GM03348 (cell line): ENCODE measurements at regions not wholly inside any gene's neighbourhood (a gene's known extent, or its start where the extent isn't known, plus 50 kb on each side); places are given as distances from the start of the nearest gene placed in this dataset.
"Not testable (repeated sequence)": the region's sequence is repeated elsewhere in the genome, so short reads cannot be mapped to it uniquely, and the experiment has no call there.

Source experiments
- DNase-seq: peaks from one replicate; pipeline ENCODE4 v3.0.0; 2012; ENCODE audit warnings: low spot score

- no peak for DNase-seq
These were observed 94.0 kb upstream of the HS3ST2 start for GRCh38 chr16:22719945-22720344.

- DNase-seq = peak; percentile 42
These were observed 92.4 kb upstream of the HS3ST2 start for GRCh38 chr16:22721511-22722100.

- DNase-seq = not testable (repeated sequence)
These were observed 91.1 kb upstream of the HS3ST2 start for GRCh38 chr16:22722551-22723541.

- DNase-seq = no peak
These were observed 87.1 kb upstream of the HS3ST2 start for GRCh38 chr16:22726868-22727267.

GRCh38 chr16:22727285-22728166 lies 86.4 kb upstream of the HS3ST2 start:
- DNase-seq = no peak

DNA sequence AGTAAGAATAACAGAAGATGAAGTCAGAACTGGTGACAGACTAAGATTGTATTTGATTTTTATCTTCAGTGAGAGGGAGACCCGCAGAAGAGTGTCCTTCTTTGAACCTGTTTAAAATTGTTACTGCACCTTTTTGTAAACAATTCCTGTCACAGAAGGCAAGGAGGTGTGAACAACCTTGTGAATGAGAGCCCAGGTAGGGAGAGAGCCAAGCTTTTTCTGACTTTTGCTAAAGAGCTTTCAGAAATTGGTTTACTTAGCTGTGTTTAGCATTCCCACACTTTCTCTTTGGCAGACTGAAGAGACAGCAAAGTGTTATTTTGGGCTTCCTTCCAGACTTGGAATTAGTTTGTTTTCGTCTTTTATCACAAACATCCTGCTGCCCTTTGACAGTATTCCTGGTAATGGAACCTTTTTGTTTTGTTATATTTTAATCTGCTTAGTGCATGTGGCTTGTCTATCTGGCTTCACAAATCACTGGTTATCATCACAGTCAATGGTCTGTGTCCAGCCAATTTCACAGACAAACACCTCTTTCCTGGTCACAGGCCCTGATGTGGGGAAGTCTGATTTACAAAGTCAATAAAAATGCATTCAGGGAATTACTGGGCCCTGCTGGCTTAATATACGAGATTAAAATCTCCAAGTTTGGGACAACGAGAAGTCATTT lies 85.7 kb upstream of the HS3ST2 start:
- no peak for DNase-seq

DNA sequence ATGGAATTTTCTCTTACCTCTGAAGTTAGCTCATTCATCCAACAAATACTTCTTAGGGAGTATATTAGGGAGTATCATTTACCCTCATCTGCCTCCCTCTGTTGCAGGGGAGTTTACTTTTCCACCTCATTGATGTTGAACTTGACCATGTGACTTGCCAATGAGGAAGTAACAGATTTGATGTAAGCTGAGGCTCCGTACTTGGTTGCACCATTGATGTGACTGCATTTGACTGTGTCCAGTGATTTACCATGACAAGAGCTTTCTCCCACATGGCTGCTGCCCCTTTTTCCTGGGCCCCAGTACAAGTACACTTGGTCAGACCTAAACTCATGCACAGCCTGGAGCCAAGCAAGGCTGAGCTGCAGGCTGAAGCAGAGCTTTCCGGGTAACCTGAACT lies 81.6 kb upstream of the HS3ST2 start:
- no peak for DNase-seq

GRCh38 chr16:22732959-22733358 lies 81.0 kb upstream of the HS3ST2 start:
- no peak for DNase-seq

- DNase-seq = no peak
These were observed 79.6 kb upstream of the HS3ST2 start for GRCh38 chr16:22734368-22734767.

DNA sequence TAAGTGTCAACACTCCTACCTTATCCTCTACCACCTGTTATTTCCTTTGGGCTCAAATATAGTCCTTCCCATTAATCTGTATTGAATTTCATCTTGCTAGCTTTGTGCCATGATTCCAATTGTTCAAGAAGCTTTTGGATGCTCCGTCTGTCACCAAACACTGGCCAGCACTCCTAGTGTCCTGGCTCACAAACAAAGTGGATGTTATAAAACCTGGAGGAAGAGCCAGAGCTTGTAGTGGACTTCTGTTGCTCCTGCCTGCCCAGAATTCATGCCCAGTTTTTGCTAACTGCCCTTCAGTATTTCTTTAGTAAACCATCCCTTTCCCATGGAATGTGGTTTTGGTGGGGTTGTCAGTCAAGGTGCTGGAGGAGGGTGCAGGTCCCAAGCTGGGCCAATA lies 77.2 kb upstream of the HS3ST2 start:
- DNase-seq = no peak

DNA sequence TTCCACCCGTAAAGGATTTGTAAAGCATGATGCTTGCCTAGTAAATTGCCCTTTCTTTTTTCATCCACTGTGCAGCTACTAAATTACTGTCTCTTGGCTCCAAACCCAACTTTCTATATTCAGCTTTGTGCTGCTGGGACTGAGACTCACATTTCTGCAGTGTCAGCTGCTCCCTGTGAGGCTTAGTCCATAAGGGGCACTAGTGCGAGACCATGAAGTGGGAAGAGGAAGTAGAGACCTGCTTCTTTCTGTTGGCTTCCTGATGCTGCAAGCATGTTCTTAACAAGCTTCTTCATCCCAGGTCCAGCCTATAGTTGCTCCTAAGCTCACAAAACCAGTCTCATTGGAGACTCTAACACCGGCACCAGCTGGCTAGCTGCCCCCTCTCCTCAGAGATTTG lies 74.9 kb upstream of the HS3ST2 start:
- no peak for DNase-seq

- DNase-seq = no peak
These were observed 70.6 kb upstream of the HS3ST2 start for GRCh38 chr16:22743401-22743800.

- DNase-seq = no peak
These were observed 62.8 kb upstream of the HS3ST2 start for GRCh38 chr16:22751104-22751667.

GRCh38 chr16:22751685-22752084 lies 62.3 kb upstream of the HS3ST2 start:
- no peak for DNase-seq

DNA sequence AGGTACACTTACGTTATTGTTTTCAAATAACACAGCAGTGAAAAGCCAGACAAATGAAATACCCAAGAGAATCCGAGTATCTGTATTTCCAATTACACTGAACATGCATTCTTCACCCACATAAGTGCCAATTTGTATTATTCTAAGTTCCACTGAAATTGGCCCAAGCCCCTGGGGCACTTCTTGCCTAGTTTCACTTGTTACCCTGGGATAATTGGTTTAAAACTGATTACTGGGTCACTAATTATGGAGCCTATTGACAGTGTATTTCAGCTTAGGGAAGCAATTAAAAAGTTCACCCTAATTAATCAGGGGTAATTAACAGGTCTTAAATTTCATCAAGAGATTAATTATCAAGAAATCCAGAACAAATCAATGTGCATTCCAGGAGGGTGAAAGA lies 60.5 kb upstream of the HS3ST2 start:
- DNase-seq = no peak

GRCh38 chr16:22754577-22754976 lies 59.4 kb upstream of the HS3ST2 start:
- DNase-seq = no peak

DNA sequence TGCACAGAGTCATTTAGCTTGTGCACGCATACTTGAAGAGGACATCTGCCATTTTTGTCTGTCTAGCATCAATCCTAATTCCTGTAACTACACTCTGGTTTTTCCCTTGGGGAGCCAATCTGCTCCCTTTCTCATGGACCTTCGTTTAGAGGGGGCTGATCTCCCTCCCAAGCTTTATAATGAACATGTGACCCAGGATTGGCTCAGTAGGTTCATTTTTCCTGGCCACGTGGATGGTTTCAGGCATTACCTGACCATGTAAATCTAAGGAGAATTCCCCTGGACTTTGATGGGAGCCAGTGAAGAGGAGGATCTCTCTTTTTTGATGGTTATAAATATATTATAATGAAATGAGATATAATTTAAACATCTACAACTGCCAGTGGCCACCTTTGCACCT lies 56.8 kb upstream of the HS3ST2 start:
- no peak for DNase-seq

DNA sequence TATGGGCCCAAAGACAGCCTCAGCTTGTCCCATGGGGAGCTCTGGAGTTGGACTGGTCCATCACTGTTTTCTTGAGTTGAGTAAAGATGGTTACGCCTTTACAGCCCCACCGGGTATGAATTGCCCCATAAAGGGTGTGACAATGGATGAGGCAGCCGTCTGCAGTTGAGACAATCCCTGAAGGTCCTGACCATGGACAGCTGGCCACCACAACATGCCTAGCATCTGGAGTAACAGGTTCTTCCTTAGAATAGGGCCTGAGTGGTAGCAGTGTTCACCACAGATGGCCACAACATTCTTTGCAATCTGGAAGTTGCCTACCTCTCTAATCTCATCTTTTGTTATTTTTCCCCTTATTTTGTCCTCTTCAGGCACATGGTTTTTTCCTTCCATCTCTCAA lies 51.5 kb upstream of the HS3ST2 start:
- DNase-seq = no peak

DNA sequence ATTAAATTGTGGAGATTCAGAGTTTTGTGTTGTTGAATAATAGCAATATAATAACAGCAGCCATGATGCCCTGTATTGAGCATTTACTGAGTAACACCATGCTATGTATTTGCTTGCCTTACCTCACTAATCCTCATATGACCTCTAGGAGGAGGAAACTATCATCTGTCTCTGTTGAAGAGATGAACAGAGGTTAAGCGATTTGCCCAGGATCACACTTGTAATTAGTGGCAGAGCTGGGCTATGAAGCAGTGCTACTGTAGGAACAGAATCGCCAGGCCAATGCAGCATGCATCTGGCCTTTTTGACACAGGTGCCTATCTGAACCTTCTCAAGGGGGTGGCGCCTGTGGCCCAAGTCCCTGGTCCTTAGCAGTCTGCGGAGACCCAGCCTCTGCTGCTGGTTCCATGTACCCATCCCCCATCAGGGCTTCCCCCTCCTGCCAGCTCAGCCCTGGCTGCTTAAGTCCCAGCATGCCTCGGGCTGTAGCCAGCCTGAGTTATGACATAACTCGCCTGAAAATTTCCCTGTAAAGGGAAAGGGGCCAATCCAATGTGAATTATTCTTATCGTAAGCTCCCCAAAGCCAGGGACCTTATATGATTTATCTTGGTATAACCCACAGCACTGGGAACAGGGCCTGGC lies 50.4 kb upstream of the HS3ST2 start:
- no peak for DNase-seq
